ENCODE measurements at regions not wholly inside any gene's neighbourhood (a gene's known extent, or its start where the extent isn't known, plus 50 kb on each side); places are given as distances from the start of the nearest gene placed in this dataset.
"Not testable (repeated sequence)": the region's sequence is repeated elsewhere in the genome, so short reads cannot be mapped to it uniquely, and the experiment has no call there.

- not testable (repeated sequence) for H3K27me3 ChIP-seq (ENCODE audit: insufficient read depth, low read length); H3K4me3 ChIP-seq (ENCODE audit: low read depth, low read length); H3K27ac ChIP-seq (ENCODE audit: low read depth, low read length); H2AFZ ChIP-seq (ENCODE audit: low read length, unreplicated experiment); H3K36me3 ChIP-seq (ENCODE audit: insufficient read depth, low read length)
- H3K79me2 ChIP-seq (ENCODE audit: control insufficient read depth, insufficient read depth, low read length, unreplicated experiment), result peaks cover 30% of the 10 kb centered on the region
- peaks cover 27% of the 10 kb centered on the region for H3K4me1 ChIP-seq (ENCODE audit: control insufficient read depth, insufficient read depth, low read length, unreplicated experiment)
Measured at GRCh38 chr6:144374525-144374924, 89.4 kb downstream of the UTRN start.

DNA sequence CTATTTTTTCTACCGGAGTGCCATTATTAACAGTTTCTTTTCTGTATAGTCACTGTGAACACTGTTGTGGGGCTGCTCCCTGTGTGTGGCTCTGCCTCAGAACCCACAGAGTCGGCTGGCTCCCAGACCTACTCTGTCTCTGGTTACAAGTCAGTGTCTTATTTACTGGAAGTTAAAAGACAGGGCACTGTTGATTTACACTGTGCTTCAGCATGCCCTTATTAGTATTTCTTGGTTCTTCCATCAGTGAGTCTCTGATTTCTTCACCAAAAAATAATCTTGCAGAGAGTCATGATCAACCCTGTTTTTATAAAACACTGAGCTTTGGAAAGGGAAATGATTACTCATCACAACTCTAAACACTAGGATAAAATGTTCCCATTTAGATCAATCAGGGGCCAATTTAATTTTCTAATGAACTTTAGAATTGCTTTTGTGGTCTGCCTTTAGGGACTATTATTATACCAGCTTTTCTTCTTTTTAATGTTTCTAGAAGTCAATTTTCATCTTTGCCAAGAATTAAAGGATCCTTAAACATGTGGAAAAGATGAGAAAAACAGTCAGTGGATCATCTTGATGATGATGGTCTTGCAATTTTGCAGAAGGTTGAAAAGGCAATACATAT is 92.6 kb downstream of the UTRN start:
- peak overlapping the region; percentile 87 for H3K27ac ChIP-seq (ENCODE audit: low read depth, low read length)
- peaks cover 35% of the 10 kb centered on the region for H3K79me2 ChIP-seq (ENCODE audit: control insufficient read depth, insufficient read depth, low read length, unreplicated experiment)
- H3K4me3 ChIP-seq (ENCODE audit: low read depth, low read length), result peak overlapping the region; percentile 59
- H3K4me1 ChIP-seq (ENCODE audit: control insufficient read depth, insufficient read depth, low read length, unreplicated experiment), result peaks cover 31% of the 10 kb centered on the region
- H3K27me3 ChIP-seq (ENCODE audit: insufficient read depth, low read length), result no peaks in the 10 kb centered on the region
- no peaks in the 10 kb centered on the region for H3K36me3 ChIP-seq (ENCODE audit: insufficient read depth, low read length)
- peak overlapping the region; percentile 48 for H2AFZ ChIP-seq (ENCODE audit: low read length, unreplicated experiment)

DNA sequence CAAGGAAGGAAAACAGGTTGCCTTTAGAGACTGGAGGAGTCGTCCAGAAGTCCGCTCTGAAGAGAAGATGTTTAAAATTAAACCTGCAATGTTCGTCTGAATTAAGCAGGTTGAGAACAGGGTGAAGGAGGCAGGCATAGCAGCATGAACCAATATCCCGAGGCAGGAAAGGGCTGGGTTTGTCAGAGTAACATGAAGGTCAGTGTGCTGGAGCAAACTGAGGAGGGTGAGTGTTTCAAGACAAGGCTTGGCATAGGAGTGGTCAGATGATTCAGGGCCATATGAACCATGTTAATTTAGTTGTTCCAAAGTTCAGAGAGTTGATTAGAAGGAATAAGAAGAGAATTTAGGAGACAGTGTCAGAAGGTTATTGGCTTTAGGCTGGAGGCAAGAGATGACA is 93.3 kb downstream of the UTRN start:
- Histone ChIP-seq H3K4me3 (ENCODE audit: low read depth, low read length) (no peak overlapping the region), H3K36me3 (ENCODE audit: insufficient read depth, low read length) (no peaks in the 10 kb centered on the region), H3K4me1 (ENCODE audit: control insufficient read depth, insufficient read depth, low read length, unreplicated experiment) (peaks cover 31% of the 10 kb centered on the region), H3K27me3 (ENCODE audit: insufficient read depth, low read length) (no peaks in the 10 kb centered on the region), H2AFZ (ENCODE audit: low read length, unreplicated experiment) (no peak overlapping the region), H3K79me2 (ENCODE audit: control insufficient read depth, insufficient read depth, low read length, unreplicated experiment) (peaks cover 35% of the 10 kb centered on the region), H3K27ac (ENCODE audit: low read depth, low read length) (peak overlapping the region; percentile 87)

DNA sequence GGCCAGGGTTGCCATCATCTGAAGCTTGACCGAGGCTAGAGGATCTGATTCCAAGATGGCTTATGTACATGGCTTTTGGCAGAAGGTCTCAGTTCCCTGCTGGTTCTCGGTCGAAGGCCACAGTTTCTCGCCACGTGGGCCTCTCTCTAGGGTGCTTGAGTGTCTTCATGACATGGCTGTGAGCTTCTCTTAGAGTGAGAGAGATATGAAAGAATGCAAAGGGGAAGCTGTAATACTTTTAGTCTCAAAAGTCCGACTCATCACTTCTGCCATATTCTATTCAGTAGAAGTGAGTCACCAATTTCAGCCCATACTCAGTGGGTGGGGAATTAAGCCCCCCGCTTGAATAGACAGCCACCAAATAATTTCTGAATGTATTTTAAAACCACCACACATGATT is 94.2 kb downstream of the UTRN start:
- Histone ChIP-seq H2AFZ (ENCODE audit: low read length, unreplicated experiment) (no peak overlapping the region), H3K36me3 (ENCODE audit: insufficient read depth, low read length) (no peaks in the 10 kb centered on the region), H3K4me1 (ENCODE audit: control insufficient read depth, insufficient read depth, low read length, unreplicated experiment) (peaks cover 31% of the 10 kb centered on the region), H3K27ac (ENCODE audit: low read depth, low read length) (peak overlapping the region; percentile 87), H3K27me3 (ENCODE audit: insufficient read depth, low read length) (no peaks in the 10 kb centered on the region), H3K4me3 (ENCODE audit: low read depth, low read length) (no peak overlapping the region), H3K79me2 (ENCODE audit: control insufficient read depth, insufficient read depth, low read length, unreplicated experiment) (peaks cover 38% of the 10 kb centered on the region)

- Histone ChIP-seq H3K79me2 (ENCODE audit: control insufficient read depth, insufficient read depth, low read length, unreplicated experiment) (peaks cover 24% of the 10 kb centered on the region), H3K4me1 (ENCODE audit: control insufficient read depth, insufficient read depth, low read length, unreplicated experiment) (peaks cover 33% of the 10 kb centered on the region)
- H3K36me3 ChIP-seq (ENCODE audit: insufficient read depth, low read length); H3K4me3 ChIP-seq (ENCODE audit: low read depth, low read length); H3K27ac ChIP-seq (ENCODE audit: low read depth, low read length); H3K27me3 ChIP-seq (ENCODE audit: insufficient read depth, low read length); H2AFZ ChIP-seq (ENCODE audit: low read length, unreplicated experiment): not testable (repeated sequence)
Measured at GRCh38 chr6:144381499-144381898, 96.4 kb downstream of the UTRN start.

DNA sequence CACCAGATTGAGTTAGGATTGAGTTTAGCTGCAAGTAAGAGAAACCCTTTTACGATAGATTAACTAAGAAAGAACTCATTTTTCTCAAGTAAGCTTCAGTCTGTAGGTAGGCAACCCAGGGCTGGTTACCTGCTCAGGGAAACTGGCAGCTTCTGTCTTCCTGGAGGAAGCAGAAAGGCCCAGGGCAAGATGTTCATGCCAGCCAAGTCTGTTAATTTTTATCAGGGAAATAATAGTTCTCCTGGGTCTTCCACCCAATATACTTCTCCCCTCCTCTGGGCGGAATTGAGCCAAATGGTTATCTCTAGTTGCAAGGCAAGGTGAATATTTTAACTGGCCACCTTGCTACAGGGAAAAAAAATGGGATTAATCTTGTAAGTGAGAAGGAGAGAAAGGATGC is 98.2 kb downstream of the UTRN start:
- H3K36me3 ChIP-seq (ENCODE audit: insufficient read depth, low read length), result no peaks in the 10 kb centered on the region
- peaks cover 18% of the 10 kb centered on the region for H3K4me1 ChIP-seq (ENCODE audit: control insufficient read depth, insufficient read depth, low read length, unreplicated experiment)
- H3K4me3 ChIP-seq (ENCODE audit: low read depth, low read length), result no peak overlapping the region
- H3K27me3 ChIP-seq (ENCODE audit: insufficient read depth, low read length), result no peaks in the 10 kb centered on the region
- no peak overlapping the region for H2AFZ ChIP-seq (ENCODE audit: low read length, unreplicated experiment)
- H3K27ac ChIP-seq (ENCODE audit: low read depth, low read length), result no peak overlapping the region
- H3K79me2 ChIP-seq (ENCODE audit: control insufficient read depth, insufficient read depth, low read length, unreplicated experiment), result peaks cover 21% of the 10 kb centered on the region

GRCh38 chr6:144384427-144384826 is 99.3 kb downstream of the UTRN start:
- H3K4me3 ChIP-seq (ENCODE audit: low read depth, low read length), result no peak overlapping the region
- H3K4me1 ChIP-seq (ENCODE audit: control insufficient read depth, insufficient read depth, low read length, unreplicated experiment), result peaks cover 7% of the 10 kb centered on the region
- H2AFZ ChIP-seq (ENCODE audit: low read length, unreplicated experiment), result no peak overlapping the region
- peaks cover 18% of the 10 kb centered on the region for H3K79me2 ChIP-seq (ENCODE audit: control insufficient read depth, insufficient read depth, low read length, unreplicated experiment)
- H3K36me3 ChIP-seq (ENCODE audit: insufficient read depth, low read length), result no peaks in the 10 kb centered on the region
- H3K27ac ChIP-seq (ENCODE audit: low read depth, low read length), result no peak overlapping the region
- no peaks in the 10 kb centered on the region for H3K27me3 ChIP-seq (ENCODE audit: insufficient read depth, low read length)

DNA sequence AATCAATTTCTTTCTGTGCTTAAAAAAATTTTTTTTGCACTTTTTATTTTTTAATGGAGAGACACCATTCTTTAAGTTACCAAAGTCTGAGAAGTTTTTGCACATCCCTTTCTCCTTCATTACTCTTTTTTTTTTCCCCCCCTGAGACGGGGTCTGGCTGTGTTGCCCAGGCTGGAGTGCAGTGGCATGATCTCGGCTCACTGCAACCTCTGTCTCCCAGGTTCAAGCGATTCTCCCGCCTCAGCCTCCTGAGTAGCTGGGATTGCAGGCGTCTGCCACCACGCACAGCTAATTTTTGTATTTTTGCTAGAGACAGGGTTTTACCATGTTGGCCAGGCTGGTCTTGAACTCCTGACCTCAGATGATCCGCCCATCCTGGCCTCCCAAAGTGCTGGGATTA is 104.3 kb downstream of the UTRN start:
- H3K79me2 ChIP-seq (ENCODE audit: control insufficient read depth, insufficient read depth, low read length, unreplicated experiment), result peaks cover 13% of the 10 kb centered on the region
- H3K27ac ChIP-seq (ENCODE audit: low read depth, low read length); H3K36me3 ChIP-seq (ENCODE audit: insufficient read depth, low read length); H3K27me3 ChIP-seq (ENCODE audit: insufficient read depth, low read length); H3K4me3 ChIP-seq (ENCODE audit: low read depth, low read length); H2AFZ ChIP-seq (ENCODE audit: low read length, unreplicated experiment): not testable (repeated sequence)
- H3K4me1 ChIP-seq (ENCODE audit: control insufficient read depth, insufficient read depth, low read length, unreplicated experiment), result peaks cover 11% of the 10 kb centered on the region

GRCh38 chr6:144390202-144390601 is 105.1 kb downstream of the UTRN start:
- H2AFZ ChIP-seq (ENCODE audit: low read length, unreplicated experiment), result no peak overlapping the region
- no peak overlapping the region for H3K27ac ChIP-seq (ENCODE audit: low read depth, low read length)
- H3K27me3 ChIP-seq (ENCODE audit: insufficient read depth, low read length), result no peaks in the 10 kb centered on the region
- H3K79me2 ChIP-seq (ENCODE audit: control insufficient read depth, insufficient read depth, low read length, unreplicated experiment), result peaks cover 13% of the 10 kb centered on the region
- H3K4me1 ChIP-seq (ENCODE audit: control insufficient read depth, insufficient read depth, low read length, unreplicated experiment), result peaks cover 18% of the 10 kb centered on the region
- no peaks in the 10 kb centered on the region for H3K36me3 ChIP-seq (ENCODE audit: insufficient read depth, low read length)
- H3K4me3 ChIP-seq (ENCODE audit: low read depth, low read length), result no peak overlapping the region

DNA sequence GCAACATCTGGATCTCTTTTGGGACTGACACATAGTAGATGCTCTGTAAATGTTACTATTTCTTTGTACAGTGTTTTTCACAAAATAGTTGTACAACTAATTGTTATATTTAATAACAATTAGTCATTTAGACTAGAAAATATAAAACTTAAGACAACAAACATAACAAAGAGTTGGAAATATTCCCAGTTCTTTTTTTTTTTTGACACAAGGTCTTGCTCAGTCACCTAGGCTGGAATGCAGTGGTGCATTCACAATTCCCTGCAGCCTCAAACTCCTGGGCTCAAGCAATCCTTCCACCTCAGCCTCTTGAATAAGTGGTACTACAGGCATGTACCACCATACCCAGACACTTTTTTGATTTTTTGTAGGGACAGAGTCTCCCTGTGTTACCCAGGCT is 105.8 kb downstream of the UTRN start:
- H3K27ac ChIP-seq (ENCODE audit: low read depth, low read length), result no peak overlapping the region
- peaks cover 19% of the 10 kb centered on the region for H3K79me2 ChIP-seq (ENCODE audit: control insufficient read depth, insufficient read depth, low read length, unreplicated experiment)

DNA sequence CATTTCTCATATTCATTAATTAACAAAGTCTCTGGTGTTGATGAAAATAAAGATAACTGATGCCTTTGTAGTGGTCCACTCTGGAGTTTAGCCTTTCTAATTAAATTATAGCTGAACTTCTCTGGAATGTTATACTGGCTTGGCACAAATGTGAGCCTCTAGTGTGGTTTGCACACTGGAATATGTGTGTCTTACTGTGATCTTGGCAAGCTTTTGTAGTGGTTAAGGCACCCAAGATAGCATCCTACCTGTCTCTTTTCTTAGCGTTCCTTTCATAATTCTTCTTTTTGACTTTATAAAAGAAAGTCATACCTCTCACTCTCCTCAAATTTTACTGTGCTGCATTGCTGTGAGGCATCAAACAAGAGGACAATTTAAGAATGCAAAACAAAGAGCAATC is 107.4 kb downstream of the UTRN start:
- no peaks in the 10 kb centered on the region for H3K27me3 ChIP-seq (ENCODE audit: insufficient read depth, low read length)
- H2AFZ ChIP-seq (ENCODE audit: low read length, unreplicated experiment), result no peak overlapping the region
- peaks cover 29% of the 10 kb centered on the region for H3K79me2 ChIP-seq (ENCODE audit: control insufficient read depth, insufficient read depth, low read length, unreplicated experiment)
- peaks cover 1% of the 10 kb centered on the region; the same call in 1 of the 2 replicates for H3K36me3 ChIP-seq (ENCODE audit: insufficient read depth, low read length)
- no peak overlapping the region for H3K27ac ChIP-seq (ENCODE audit: low read depth, low read length)
- no peak overlapping the region for H3K4me3 ChIP-seq (ENCODE audit: low read depth, low read length)
- H3K4me1 ChIP-seq (ENCODE audit: control insufficient read depth, insufficient read depth, low read length, unreplicated experiment), result peaks cover 21% of the 10 kb centered on the region

More for the DNA sequence above, 105.8 kb downstream of the UTRN start:
- no peaks in the 10 kb centered on the region for H3K27me3 ChIP-seq (ENCODE audit: insufficient read depth, low read length)
- H3K4me3 ChIP-seq (ENCODE audit: low read depth, low read length), result no peak overlapping the region
- H3K4me1 ChIP-seq (ENCODE audit: control insufficient read depth, insufficient read depth, low read length, unreplicated experiment), result peaks cover 24% of the 10 kb centered on the region
- H2AFZ ChIP-seq (ENCODE audit: low read length, unreplicated experiment), result no peak overlapping the region
- H3K36me3 ChIP-seq (ENCODE audit: insufficient read depth, low read length), result no peaks in the 10 kb centered on the region

All from ACC112 (cell line).